Uterus (tissue), 2 donors: ENCODE measurements at regions not wholly inside any gene's neighbourhood (a gene's known extent, or its start where the extent isn't known, plus 50 kb on each side); places are given as distances from the start of the nearest gene placed in this dataset.

Source experiments
- POLR2A ChIP-seq, 2 donors: fragments of 450-650 bp; IDR thresholded peaks; one replicate each; pipeline ENCODE4 v1.6.1; 2016; ENCODE audit warnings: antibody characterized with exemption in 2 of 2, mild to moderate bottlenecking in 1 of 2, moderate library complexity in 1 of 2
- TF ChIP-seq, protein P1 (sequence below), 4 experiments: fragments of 200-600 bp in 2 of 4; fragments of 450-650 bp in 2 of 4; sonication (generic) in 2 of 4; IDR thresholded peaks; one replicate each; pipeline ENCODE4 v1.5.1; 2016 to 2019; ENCODE audit warnings: antibody characterized with exemption in 4 of 4, mild to moderate bottlenecking in 2 of 4, moderate library complexity in 1 of 4

DNA sequence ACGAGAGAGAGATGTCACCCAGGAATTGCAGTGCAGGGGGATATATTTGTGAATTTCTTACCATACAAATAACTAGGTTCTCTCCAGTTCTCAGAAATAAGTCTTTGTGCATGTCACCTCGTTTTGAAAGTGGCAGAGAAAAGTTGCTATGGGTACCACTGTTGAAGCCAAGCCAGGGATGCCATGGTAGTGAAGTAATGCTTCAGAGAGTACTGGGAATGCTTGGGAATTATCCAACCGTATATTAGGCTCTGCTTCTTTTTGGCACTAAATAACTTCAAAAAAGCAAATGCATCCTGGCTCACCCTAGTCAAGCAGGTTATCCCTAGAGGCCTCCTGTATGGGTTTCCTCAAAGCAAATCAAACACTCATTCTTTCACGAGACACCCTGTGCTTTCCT is 50.7 kb upstream of the DDX18 start:
- TF ChIP-seq, protein P1, sequence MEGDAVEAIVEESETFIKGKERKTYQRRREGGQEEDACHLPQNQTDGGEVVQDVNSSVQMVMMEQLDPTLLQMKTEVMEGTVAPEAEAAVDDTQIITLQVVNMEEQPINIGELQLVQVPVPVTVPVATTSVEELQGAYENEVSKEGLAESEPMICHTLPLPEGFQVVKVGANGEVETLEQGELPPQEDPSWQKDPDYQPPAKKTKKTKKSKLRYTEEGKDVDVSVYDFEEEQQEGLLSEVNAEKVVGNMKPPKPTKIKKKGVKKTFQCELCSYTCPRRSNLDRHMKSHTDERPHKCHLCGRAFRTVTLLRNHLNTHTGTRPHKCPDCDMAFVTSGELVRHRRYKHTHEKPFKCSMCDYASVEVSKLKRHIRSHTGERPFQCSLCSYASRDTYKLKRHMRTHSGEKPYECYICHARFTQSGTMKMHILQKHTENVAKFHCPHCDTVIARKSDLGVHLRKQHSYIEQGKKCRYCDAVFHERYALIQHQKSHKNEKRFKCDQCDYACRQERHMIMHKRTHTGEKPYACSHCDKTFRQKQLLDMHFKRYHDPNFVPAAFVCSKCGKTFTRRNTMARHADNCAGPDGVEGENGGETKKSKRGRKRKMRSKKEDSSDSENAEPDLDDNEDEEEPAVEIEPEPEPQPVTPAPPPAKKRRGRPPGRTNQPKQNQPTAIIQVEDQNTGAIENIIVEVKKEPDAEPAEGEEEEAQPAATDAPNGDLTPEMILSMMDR (IDR thresholded peaks at IDR 0.05), result no peak
- TF ChIP-seq POLR2A (IDR thresholded peaks at IDR 0.05), result no peak
